T-cell (primary cell): ENCODE measurements at regions not wholly inside any gene's neighbourhood (a gene's known extent, or its start where the extent isn't known, plus 50 kb on each side); places are given as distances from the start of the nearest gene placed in this dataset.

ENCODE experiments used
- ATAC-seq, 4 experiments: fragments of 200-7000 bp in 3 of 4; fragments of 150-1000 bp in 1 of 4; cut with Tn5 transposase; replicated peaks in 1 of 4; 1 replicate in 3 of 4; 2 replicates in 1 of 4; pipeline ENCODE4 v1.10.0; 2021; ENCODE audit warnings: moderate library complexity in 3 of 4, mild to moderate bottlenecking in 2 of 4, moderate number of reproducible peaks in 1 of 4
- CTCF ChIA-PET, 2 donors: fragments of 300-600 bp; sonication (Branson Sonifier 250); formaldehyde crosslinking; loops; one replicate each; lab custom pipeline; 2022; ENCODE audit warnings: antibody characterized with exemption in 2 of 2; lab: Charles Lee
- POLR2A ChIA-PET, 2 donors: fragments of 300-600 bp; sonication (Branson Sonifier 250); formaldehyde crosslinking; loops; one replicate each; lab custom pipeline; 2022; ENCODE audit warnings: antibody characterized with exemption in 2 of 2; lab: Charles Lee
- DNase-seq, 35 experiments: peaks; one replicate each; pipeline versions ENCODE4 v3.0.0 to v3.0.0-alpha.2; 2013 to 2023
- H3K27ac ChIP-seq: one replicate; pipeline ENCODE4 v1.5.1; 2013; ENCODE audit warnings: low read length
- H3K27me3 ChIP-seq, 2 experiments: replicated peaks in 1 of 2; 1 replicate in 1 of 2; 2 replicates in 1 of 2; pipeline versions ENCODE4 v1.6.1 to v1.7.0; 2013; ENCODE audit warnings: low read length in 1 of 2, mixed read lengths in 1 of 2; ENCODE audit not compliant: control insufficient read depth in 2 of 2, insufficient read depth in 2 of 2; ENCODE audit errors: extremely low read depth in 1 of 2
- H3K36me3 ChIP-seq, 2 donors: 1 replicate in 1 of 2; 2 replicates in 1 of 2; pipeline versions ENCODE4 v1.6.1 to v1.7.0; 2013; ENCODE audit warnings: low read length in 1 of 2; ENCODE audit not compliant: control insufficient read depth in 2 of 2, insufficient read depth in 1 of 2; ENCODE audit errors: extremely low read depth in 1 of 2
- H3K4me1 ChIP-seq, 2 experiments: 1 replicate in 1 of 2; 2 replicates in 1 of 2; pipeline versions ENCODE4 v1.6.1 to v1.7.0; 2013; ENCODE audit warnings: low read length in 2 of 2, mixed read lengths in 1 of 2; ENCODE audit not compliant: insufficient read depth in 2 of 2, control insufficient read depth in 1 of 2; ENCODE audit errors: extremely low read depth in 1 of 2
- H3K4me3 ChIP-seq, 2 donors: 1 replicate in 1 of 2; 2 replicates in 1 of 2; pipeline versions ENCODE4 v1.5.1 to v1.7.0; 2013; ENCODE audit warnings: mild to moderate bottlenecking in 2 of 2, low read length in 1 of 2, moderate library complexity in 1 of 2; ENCODE audit not compliant: control insufficient read depth in 1 of 2; ENCODE audit errors: extremely low read depth in 1 of 2
- H3K9me3 ChIP-seq: 2 replicates; pipeline ENCODE4 v1.7.0; 2013
- H3K27ac Mint-ChIP-seq, 2 donors: one replicate each; pipeline ENCODE4 v1.8.0; 2020 to 2021; ENCODE audit warnings: mild to moderate bottlenecking in 2 of 2, mixed read lengths in 2 of 2
- H3K27me3 Mint-ChIP-seq, 2 donors: one replicate each; pipeline ENCODE4 v1.8.0; 2021 to 2022; ENCODE audit warnings: mixed read lengths in 2 of 2
- H3K36me3 Mint-ChIP-seq: one replicate; pipeline ENCODE4 v1.8.0; 2021; ENCODE audit warnings: mixed read lengths
- H3K4me1 Mint-ChIP-seq, 3 donors: one replicate each; pipeline ENCODE4 v1.8.0; 2020 to 2022; ENCODE audit warnings: mixed read lengths in 3 of 3, mild to moderate bottlenecking in 1 of 3
- H3K4me3 Mint-ChIP-seq, 3 donors: one replicate each; pipeline ENCODE4 v1.8.0; 2020 to 2022; ENCODE audit warnings: mild to moderate bottlenecking in 3 of 3, mixed read lengths in 3 of 3, moderate library complexity in 3 of 3
- H3K9me3 Mint-ChIP-seq, 3 donors: one replicate each; pipeline ENCODE4 v1.8.0; 2020 to 2022; ENCODE audit warnings: mixed read lengths in 3 of 3
- WGBS: methylation state at CpG from one replicate; pipeline ENCODE4 v1.1.5; 2013; ENCODE audit warnings: missing lambda C conversion rate; ENCODE audit not compliant: insufficient coverage; 5-methylcytosine and 5-hydroxymethylcytosine counted together

- H3K36me3 ChIP-seq = no peaks in the 10 kb centered on the region
- DNase-seq (no peak), ATAC-seq (no peak)
- ChIA-PET POLR2A (no interaction called here), CTCF (no interaction called here)
- H3K4me3 ChIP-seq = no peak overlapping the region
- H3K9me3 ChIP-seq = no peaks in the 10 kb centered on the region
- H3K9me3 Mint-ChIP-seq = no peaks in the 10 kb centered on the region
- peaks cover 8 to 37% of the 10 kb centered on the region in 2 donors for H3K27me3 Mint-ChIP-seq
- H3K4me1 Mint-ChIP-seq = peaks cover 12 to 25% (median 18%) of the 10 kb centered on the region in 3 donors
- peaks cover 0 to 7% of the 10 kb centered on the region in 2 experiments for H3K4me1 ChIP-seq
- H3K27ac Mint-ChIP-seq = no peak overlapping the region
- no peak overlapping the region for H3K27ac ChIP-seq
- no peaks in the 10 kb centered on the region for H3K36me3 Mint-ChIP-seq
- WGBS = 14% methylated on average over 9 of the region's 11 CpGs
- no peaks in the 10 kb centered on the region for H3K27me3 ChIP-seq
- H3K4me3 Mint-ChIP-seq = peak overlapping the region in 2 of 3 donors; percentile 40 to 42
Measured at GRCh38 chr2:88866756-88867155, 175.3 kb downstream of the RPIA start.

DNA sequence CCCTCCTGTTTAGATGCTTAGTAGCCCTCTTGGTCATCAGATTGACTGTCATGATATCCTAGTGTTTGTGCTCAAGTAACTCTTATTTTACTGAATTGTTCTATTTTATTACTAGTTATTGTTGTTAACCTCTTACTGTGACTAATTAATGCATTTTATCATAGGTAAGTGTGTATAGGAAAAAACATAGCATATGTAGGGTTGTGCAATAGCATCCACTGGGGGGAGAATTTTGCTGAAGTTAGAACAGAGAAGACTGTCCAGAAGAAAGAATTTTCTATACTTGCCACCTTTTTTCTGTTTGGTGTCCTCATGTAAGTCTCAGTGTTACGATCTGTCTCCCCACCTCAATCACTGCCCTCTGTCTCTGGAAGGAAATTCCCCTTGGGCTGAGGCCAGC lies 177.4 kb downstream of the RPIA start:
- H3K36me3 Mint-ChIP-seq = no peaks in the 10 kb centered on the region
- CTCF ChIA-PET = interaction anchor here in 1 of 2 donors (1.0 kb wide), 1 partner anchor 11 kb away, joined by 4 read pairs; no protein-coding TSS in a partner anchor
- POLR2A ChIA-PET = no interaction called here

GRCh38 chr2:88870267-88870839 lies 178.9 kb downstream of the RPIA start:
- H3K9me3 Mint-ChIP-seq = no peaks in the 10 kb centered on the region
- Histone ChIP-seq H3K27me3 (peaks cover 0 to 2% of the 10 kb centered on the region in 2 experiments), H3K36me3 (no peaks in the 10 kb centered on the region), H3K9me3 (no peaks in the 10 kb centered on the region), H3K4me1 (peaks cover 0 to 3% of the 10 kb centered on the region in 2 experiments), H3K4me3 (no peak overlapping the region), H3K27ac (no peak overlapping the region)
- no CpG with 5 or more reads among the region's 2 CpGs for WGBS
- H3K4me1 Mint-ChIP-seq = peaks cover 12 to 19% (median 16%) of the 10 kb centered on the region in 3 donors
- no peaks in the 10 kb centered on the region for H3K36me3 Mint-ChIP-seq
- DNase-seq (no peak), ATAC-seq (no peak)
- ChIA-PET CTCF (interaction anchor here in 1 of 2 donors (0.8 kb wide), 1 partner anchor 11 kb away, joined by 6 read pairs; no protein-coding TSS in a partner anchor), POLR2A (no interaction called here)
- peaks cover 0 to 41% of the 10 kb centered on the region in 2 donors for H3K27me3 Mint-ChIP-seq
- H3K27ac Mint-ChIP-seq = no peak overlapping the region
- H3K4me3 Mint-ChIP-seq = no peak overlapping the region

More for the DNA sequence above, 177.4 kb downstream of the RPIA start:
- DNase-seq = no peak
- Mint-ChIP-seq H3K27ac (no peak overlapping the region), H3K27me3 (peaks cover 5 to 47% of the 10 kb centered on the region in 2 donors), H3K9me3 (no peaks in the 10 kb centered on the region), H3K4me1 (peaks cover 12 to 25% (median 18%) of the 10 kb centered on the region in 3 donors), H3K4me3 (no peak overlapping the region)
- ATAC-seq = no peak
- WGBS = 80% methylated on average over 1 of the region's 1 CpG
- Histone ChIP-seq H3K27ac (no peak overlapping the region), H3K9me3 (no peaks in the 10 kb centered on the region), H3K27me3 (peaks cover 0 to 2% of the 10 kb centered on the region in 2 experiments), H3K4me3 (no peak overlapping the region), H3K4me1 (peaks cover 0 to 7% of the 10 kb centered on the region in 2 experiments), H3K36me3 (no peaks in the 10 kb centered on the region)

- H3K9me3 ChIP-seq = no peaks in the 10 kb centered on the region
- H3K4me1 Mint-ChIP-seq = peaks cover 6 to 9% (median 7%) of the 10 kb centered on the region in 3 donors
- peaks cover 0 to 35% of the 10 kb centered on the region in 2 donors for H3K27me3 Mint-ChIP-seq
- CTCF ChIA-PET = no interaction called here
- no peaks in the 10 kb centered on the region for H3K36me3 Mint-ChIP-seq
- ATAC-seq (no peak), DNase-seq (no peak)
- H3K27ac ChIP-seq = no peak overlapping the region
- POLR2A ChIA-PET = no interaction called here
- WGBS = 71% methylated on average over 1 of the region's 5 CpGs
- no peaks in the 10 kb centered on the region for H3K36me3 ChIP-seq
- H3K27me3 ChIP-seq = peaks cover 0 to 2% of the 10 kb centered on the region in 2 experiments
- no peak overlapping the region for H3K4me3 ChIP-seq
- no peak overlapping the region for H3K4me3 Mint-ChIP-seq
- no peak overlapping the region for H3K27ac Mint-ChIP-seq
- H3K9me3 Mint-ChIP-seq = no peaks in the 10 kb centered on the region
- no peaks in the 10 kb centered on the region for H3K4me1 ChIP-seq
Measured at GRCh38 chr2:88871336-88871735, 179.9 kb downstream of the RPIA start.

DNA sequence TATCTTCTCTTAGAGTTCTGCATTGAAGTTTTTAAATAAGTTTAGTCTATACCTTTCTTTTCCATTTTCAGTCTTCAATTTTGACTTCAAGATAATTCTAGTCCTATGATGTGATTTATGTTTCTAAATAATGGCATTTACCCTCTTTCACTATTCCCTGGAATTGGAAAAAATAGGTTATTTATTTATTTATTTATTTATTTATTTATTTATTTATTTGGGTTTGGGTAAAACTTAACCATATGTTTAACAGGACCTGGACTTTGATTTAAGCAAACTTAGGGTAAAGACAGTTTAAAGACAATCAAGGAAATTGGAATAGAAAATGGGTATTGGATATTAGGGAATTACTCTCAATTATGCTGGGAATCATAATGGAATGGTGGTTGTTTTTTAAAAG lies 182.1 kb downstream of the RPIA start:
- Histone ChIP-seq H3K4me3 (no peak overlapping the region), H3K36me3 (no peaks in the 10 kb centered on the region), H3K4me1 (no peaks in the 10 kb centered on the region), H3K9me3 (no peaks in the 10 kb centered on the region), H3K27ac (no peak overlapping the region), H3K27me3 (peaks cover 0 to 2% of the 10 kb centered on the region in 2 experiments)
- Mint-ChIP-seq H3K36me3 (no peaks in the 10 kb centered on the region), H3K4me3 (no peak overlapping the region), H3K27ac (no peak overlapping the region), H3K27me3 (peaks cover 0 to 32% of the 10 kb centered on the region in 2 donors), H3K9me3 (no peaks in the 10 kb centered on the region), H3K4me1 (no peaks in the 10 kb centered on the region)
- ATAC-seq (no peak), DNase-seq (no peak)
- CTCF ChIA-PET = interaction anchor here (0.9 to 1.5 kb wide), 4 partner anchors 11 to 54 kb away, joined by 3 to 4 read pairs (median 4); no protein-coding TSS in a partner anchor
- POLR2A ChIA-PET = no interaction called here

DNA sequence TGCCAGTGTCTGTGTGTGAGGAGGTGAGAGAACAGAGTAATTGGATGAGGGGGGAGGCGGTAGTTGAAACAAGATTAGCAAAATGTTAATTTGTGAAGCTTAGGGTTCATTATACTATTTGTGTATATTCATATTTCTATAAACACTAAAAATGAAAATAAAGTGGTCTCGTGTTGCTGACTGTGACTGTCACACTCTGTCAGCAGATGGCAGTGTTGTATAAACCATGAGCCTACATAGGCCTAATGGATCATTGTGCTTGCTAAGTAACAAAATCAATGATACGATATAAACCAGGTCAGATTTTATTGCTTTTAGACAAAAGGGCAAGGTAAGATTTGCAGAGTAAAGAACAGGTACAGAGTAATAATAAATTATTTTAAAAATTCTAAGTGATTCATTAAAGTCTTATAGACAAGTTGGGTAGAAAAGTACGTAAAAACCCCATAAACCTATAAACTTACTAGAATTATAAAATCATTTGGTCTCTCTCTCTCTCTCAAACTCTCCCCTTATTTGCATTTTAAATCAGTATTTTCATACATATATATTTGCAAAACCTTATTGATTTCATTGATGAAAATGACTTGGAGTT lies 182.7 kb downstream of the RPIA start:
- WGBS = no CpG with 5 or more reads among the region's 4 CpGs
- Histone ChIP-seq H3K27ac (no peak overlapping the region), H3K4me3 (no peak overlapping the region), H3K4me1 (no peaks in the 10 kb centered on the region), H3K27me3 (peaks cover 0 to 2% of the 10 kb centered on the region in 2 experiments), H3K9me3 (no peaks in the 10 kb centered on the region), H3K36me3 (no peaks in the 10 kb centered on the region)
- Mint-ChIP-seq H3K4me1 (no peaks in the 10 kb centered on the region), H3K4me3 (no peak overlapping the region), H3K27ac (no peak overlapping the region), H3K9me3 (no peaks in the 10 kb centered on the region), H3K27me3 (peaks cover 0 to 30% of the 10 kb centered on the region in 2 donors), H3K36me3 (no peaks in the 10 kb centered on the region)
- ATAC-seq (peak in 2 of 4 experiments; percentile 45 to 69), DNase-seq (peak in 28 of 35 experiments; percentile 7 to 73 (median 27))
- CTCF ChIA-PET = interaction anchor here (0.8 to 1.5 kb wide), 5 partner anchors 11 to 54 kb away, joined by 3 to 4 read pairs (median 3); no protein-coding TSS in a partner anchor
- POLR2A ChIA-PET = no interaction called here
